ENCODE measurements at regions not wholly inside any gene's neighbourhood (a gene's known extent, or its start where the extent isn't known, plus 50 kb on each side); places are given as distances from the start of the nearest gene placed in this dataset.

DNA sequence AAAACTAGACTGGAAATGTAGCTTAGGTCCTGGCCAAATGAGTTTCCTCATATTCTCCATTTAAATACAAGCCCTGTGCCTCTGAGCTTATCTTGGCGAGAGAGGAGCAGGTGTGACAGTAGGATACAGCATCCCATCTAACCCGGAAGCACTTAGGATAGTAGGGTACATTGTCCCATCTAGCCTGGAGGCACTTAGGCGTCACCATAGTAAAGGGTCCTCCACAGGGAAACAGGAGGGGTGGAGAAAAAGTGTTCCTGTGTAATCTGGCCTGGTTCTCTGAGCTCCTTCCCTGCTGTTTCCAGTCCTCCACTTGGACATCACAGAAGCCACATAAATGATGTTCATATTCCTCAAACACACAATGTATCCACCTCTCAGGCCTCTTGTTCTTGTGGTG, 301.4 kb downstream of the GALR1 start:
- ATAC-seq (ENCODE audit: insufficient read depth, low read depth), result no peak

GRCh38 chr18:77552945-77553344, 303.3 kb downstream of the GALR1 start:
- DNase-seq (no peak), ATAC-seq (ENCODE audit: insufficient read depth, low read depth) (no peak)
- Histone ChIP-seq H3K36me3 (ENCODE audit: insufficient read depth, low read length) (no peaks in the 10 kb centered on the region), H3K79me2 (ENCODE audit: insufficient read depth, low read length) (no peaks in the 10 kb centered on the region), H3K4me1 (ENCODE audit: insufficient read depth, low read length) (no peaks in the 10 kb centered on the region), H3K9ac (ENCODE audit: low read depth, low read length) (no peak overlapping the region), H3K4me3 (ENCODE audit: low read depth in 1 of 2, low read length in 2 of 2) (no peak overlapping the region), H2AFZ (ENCODE audit: low read depth, low read length) (no peak overlapping the region), H3K27me3 (ENCODE audit: insufficient read depth, low read length, poor library complexity) (no peaks in the 10 kb centered on the region), H4K20me1 (ENCODE audit: insufficient read depth, low read length) (no peaks in the 10 kb centered on the region), H3K9me3 (ENCODE audit: insufficient read depth, low read length, severe bottlenecking) (no peaks in the 10 kb centered on the region), H3K4me2 (ENCODE audit: insufficient read depth, low read length) (no peak overlapping the region), H3K27ac (ENCODE audit: low read length) (no peak overlapping the region)
- no peak for TF ChIP-seq EZH2 (IDR thresholded peaks at IDR 0.05; ENCODE audit: borderline replicate concordance, low read depth, low read length, severe bottlenecking)
- TF ChIP-seq, protein P1, sequence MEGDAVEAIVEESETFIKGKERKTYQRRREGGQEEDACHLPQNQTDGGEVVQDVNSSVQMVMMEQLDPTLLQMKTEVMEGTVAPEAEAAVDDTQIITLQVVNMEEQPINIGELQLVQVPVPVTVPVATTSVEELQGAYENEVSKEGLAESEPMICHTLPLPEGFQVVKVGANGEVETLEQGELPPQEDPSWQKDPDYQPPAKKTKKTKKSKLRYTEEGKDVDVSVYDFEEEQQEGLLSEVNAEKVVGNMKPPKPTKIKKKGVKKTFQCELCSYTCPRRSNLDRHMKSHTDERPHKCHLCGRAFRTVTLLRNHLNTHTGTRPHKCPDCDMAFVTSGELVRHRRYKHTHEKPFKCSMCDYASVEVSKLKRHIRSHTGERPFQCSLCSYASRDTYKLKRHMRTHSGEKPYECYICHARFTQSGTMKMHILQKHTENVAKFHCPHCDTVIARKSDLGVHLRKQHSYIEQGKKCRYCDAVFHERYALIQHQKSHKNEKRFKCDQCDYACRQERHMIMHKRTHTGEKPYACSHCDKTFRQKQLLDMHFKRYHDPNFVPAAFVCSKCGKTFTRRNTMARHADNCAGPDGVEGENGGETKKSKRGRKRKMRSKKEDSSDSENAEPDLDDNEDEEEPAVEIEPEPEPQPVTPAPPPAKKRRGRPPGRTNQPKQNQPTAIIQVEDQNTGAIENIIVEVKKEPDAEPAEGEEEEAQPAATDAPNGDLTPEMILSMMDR (IDR thresholded peaks at IDR 0.05; ENCODE audit: borderline replicate concordance, extremely low read depth, low read length, poor library complexity, severe bottlenecking), result no peak

More for the DNA sequence above, 301.4 kb downstream of the GALR1 start:
- no peak for TF ChIP-seq EZH2 (IDR thresholded peaks at IDR 0.05; ENCODE audit: borderline replicate concordance, low read depth, low read length, severe bottlenecking)
- TF ChIP-seq, protein P1 (IDR thresholded peaks at IDR 0.05; ENCODE audit: borderline replicate concordance, extremely low read depth, low read length, poor library complexity, severe bottlenecking), result no peak
- no peak overlapping the region for H2AFZ ChIP-seq (ENCODE audit: low read depth, low read length)
- no peaks in the 10 kb centered on the region for H3K9me3 ChIP-seq (ENCODE audit: insufficient read depth, low read length, severe bottlenecking)
- no peak overlapping the region for H3K9ac ChIP-seq (ENCODE audit: low read depth, low read length)
- DNase-seq, result no peak
- no peak overlapping the region for H3K4me3 ChIP-seq (ENCODE audit: low read depth in 1 of 2, low read length in 2 of 2)
- H3K79me2 ChIP-seq (ENCODE audit: insufficient read depth, low read length), result no peaks in the 10 kb centered on the region
- no peaks in the 10 kb centered on the region for H3K27me3 ChIP-seq (ENCODE audit: insufficient read depth, low read length, poor library complexity)
- no peaks in the 10 kb centered on the region for H4K20me1 ChIP-seq (ENCODE audit: insufficient read depth, low read length)
- H3K4me2 ChIP-seq (ENCODE audit: insufficient read depth, low read length), result no peak overlapping the region
- H3K4me1 ChIP-seq (ENCODE audit: insufficient read depth, low read length), result no peaks in the 10 kb centered on the region
- H3K27ac ChIP-seq (ENCODE audit: low read length), result no peak overlapping the region
- no peaks in the 10 kb centered on the region for H3K36me3 ChIP-seq (ENCODE audit: insufficient read depth, low read length)

DNA sequence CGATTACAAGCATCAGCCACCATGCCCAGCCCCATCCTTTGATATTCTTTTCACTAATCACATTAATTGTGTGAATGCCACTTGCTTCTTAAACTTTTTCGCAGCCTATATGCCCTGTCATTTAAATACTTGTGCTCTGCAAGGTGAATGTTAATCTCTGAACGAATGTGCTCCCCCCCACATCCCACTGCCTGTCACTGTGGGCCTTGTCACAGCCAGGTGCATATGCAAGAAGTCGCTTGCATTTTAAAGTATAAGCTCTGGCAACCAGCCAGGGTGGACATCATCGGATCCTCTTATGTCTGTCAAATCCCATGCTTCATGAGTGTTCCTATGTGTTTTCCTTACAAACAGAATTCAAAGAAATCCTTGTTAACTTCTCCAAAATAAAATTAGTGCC, 304.4 kb downstream of the GALR1 start:
- no peak for ATAC-seq (ENCODE audit: insufficient read depth, low read depth)

More for the DNA sequence above, 304.4 kb downstream of the GALR1 start:
- no peaks in the 10 kb centered on the region for H3K27me3 ChIP-seq (ENCODE audit: insufficient read depth, low read length, poor library complexity)
- H3K4me1 ChIP-seq (ENCODE audit: insufficient read depth, low read length), result no peaks in the 10 kb centered on the region
- H3K36me3 ChIP-seq (ENCODE audit: insufficient read depth, low read length), result no peaks in the 10 kb centered on the region
- H3K27ac ChIP-seq (ENCODE audit: low read length), result no peak overlapping the region
- no peak overlapping the region for H2AFZ ChIP-seq (ENCODE audit: low read depth, low read length)
- H3K4me3 ChIP-seq (ENCODE audit: low read depth in 1 of 2, low read length in 2 of 2), result no peak overlapping the region
- H3K9me3 ChIP-seq (ENCODE audit: insufficient read depth, low read length, severe bottlenecking), result no peaks in the 10 kb centered on the region
- no peak overlapping the region for H3K9ac ChIP-seq (ENCODE audit: low read depth, low read length)
- no peaks in the 10 kb centered on the region for H3K79me2 ChIP-seq (ENCODE audit: insufficient read depth, low read length)
- H4K20me1 ChIP-seq (ENCODE audit: insufficient read depth, low read length), result no peaks in the 10 kb centered on the region
- DNase-seq, result no peak
- TF ChIP-seq EZH2 (IDR thresholded peaks at IDR 0.05; ENCODE audit: borderline replicate concordance, low read depth, low read length, severe bottlenecking), result no peak
- TF ChIP-seq, protein P1 (IDR thresholded peaks at IDR 0.05; ENCODE audit: borderline replicate concordance, extremely low read depth, low read length, poor library complexity, severe bottlenecking), result no peak
- no peak overlapping the region for H3K4me2 ChIP-seq (ENCODE audit: insufficient read depth, low read length)

All from DND-41 (cell line).